Vagina (tissue), 2 donors: ENCODE measurements at regions not wholly inside any gene's neighbourhood (a gene's known extent, or its start where the extent isn't known, plus 50 kb on each side); places are given as distances from the start of the nearest gene placed in this dataset.

Experiments
- DNase-seq, 2 donors: peaks; one replicate each; pipeline ENCODE4 v3.0.0-alpha.2; 2017; ENCODE audit errors: extremely low spot score in 2 of 2
- H3K27ac ChIP-seq: fragments of 200-600 bp; sonication (generic); one replicate; pipeline ENCODE4 v1.5.1; 2019
- H3K27me3 ChIP-seq: fragments of 200-600 bp; sonication (generic); one replicate; pipeline ENCODE4 v1.5.1; 2019
- H3K36me3 ChIP-seq, 2 donors: fragments of 200-600 bp; sonication (generic); one replicate each; pipeline ENCODE4 v1.5.1; 2017 to 2019
- H3K4me1 ChIP-seq: fragments of 200-600 bp; sonication (generic); one replicate; pipeline ENCODE4 v1.5.1; 2019
- H3K4me3 ChIP-seq, 2 donors: fragments of 200-600 bp; sonication (generic); 1 replicate in 1 of 2; 2 replicates in 1 of 2; pipeline ENCODE4 v1.5.1; 2016 to 2019
- H3K9me3 ChIP-seq: fragments of 200-600 bp; sonication (generic); one replicate; pipeline ENCODE4 v1.5.1; 2019
- POLR2A ChIP-seq, 2 donors: fragments of 450-650 bp; IDR thresholded peaks; one replicate each; pipeline ENCODE4 v1.6.1; 2017; ENCODE audit warnings: antibody characterized with exemption in 2 of 2, mild to moderate bottlenecking in 2 of 2, moderate library complexity in 2 of 2
- POLR2AphosphoS5 ChIP-seq, 2 donors: sonication (generic); formaldehyde crosslinking; IDR thresholded peaks; one replicate each; pipeline ENCODE4 v1.9.0; 2017; ENCODE audit warnings: antibody characterized with exemption in 2 of 2, mild to moderate bottlenecking in 2 of 2, low read depth in 1 of 2; ENCODE audit not compliant: insufficient read depth in 1 of 2
- intact Hi-C: fragments of 100-400 bp; cut with DNase I; formaldehyde crosslinking; loops from one replicate; pipeline ENCODE4 v1.15.1; 2023
- TF ChIP-seq, protein P1 (sequence below), 3 experiments: fragments of 450-650 bp in 2 of 3; fragments of 200-600 bp in 1 of 3; sonication (generic) in 1 of 3; IDR thresholded peaks; one replicate each; pipeline ENCODE4 v1.5.1; 2017 to 2019; ENCODE audit warnings: antibody characterized with exemption in 3 of 3, mild to moderate bottlenecking in 2 of 3, moderate library complexity in 2 of 3

DNA sequence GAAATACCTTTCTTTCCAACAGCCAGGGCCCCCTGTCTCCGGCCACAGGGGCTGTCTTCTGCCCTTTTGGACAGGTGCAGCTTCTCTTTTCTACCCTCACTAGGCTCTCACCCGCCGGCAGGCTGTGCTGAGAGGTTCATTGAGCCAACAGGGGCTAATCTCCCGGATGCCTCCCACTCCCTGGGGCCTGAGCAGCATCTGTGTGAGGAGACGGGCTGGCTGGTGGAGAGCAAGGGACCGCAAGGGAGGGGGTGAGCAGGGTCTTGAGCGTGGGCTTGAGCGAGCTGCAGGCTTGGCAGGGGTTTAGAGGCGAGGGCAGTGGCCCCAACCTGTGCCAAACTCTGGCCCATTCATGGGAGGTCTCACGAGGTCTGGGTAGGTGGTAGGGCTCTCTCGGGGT, 56.5 kb upstream of the CST7 start:
- Histone ChIP-seq H3K27me3 (no peaks in the 10 kb centered on the region), H3K4me3 (no peak overlapping the region), H3K9me3 (no peaks in the 10 kb centered on the region), H3K27ac (no peak overlapping the region), H3K4me1 (no peaks in the 10 kb centered on the region), H3K36me3 (no peaks in the 10 kb centered on the region)
- intact Hi-C loops: no loop called here
- peak in 1 of 2 donors; percentile 94 for DNase-seq
- TF ChIP-seq POLR2AphosphoS5 (IDR thresholded peaks at IDR 0.05; ENCODE audit: insufficient read depth in 1 of 2, low read depth in 1 of 2): no peak
- no peak for TF ChIP-seq POLR2A (IDR thresholded peaks at IDR 0.05)
- TF ChIP-seq, protein P1, sequence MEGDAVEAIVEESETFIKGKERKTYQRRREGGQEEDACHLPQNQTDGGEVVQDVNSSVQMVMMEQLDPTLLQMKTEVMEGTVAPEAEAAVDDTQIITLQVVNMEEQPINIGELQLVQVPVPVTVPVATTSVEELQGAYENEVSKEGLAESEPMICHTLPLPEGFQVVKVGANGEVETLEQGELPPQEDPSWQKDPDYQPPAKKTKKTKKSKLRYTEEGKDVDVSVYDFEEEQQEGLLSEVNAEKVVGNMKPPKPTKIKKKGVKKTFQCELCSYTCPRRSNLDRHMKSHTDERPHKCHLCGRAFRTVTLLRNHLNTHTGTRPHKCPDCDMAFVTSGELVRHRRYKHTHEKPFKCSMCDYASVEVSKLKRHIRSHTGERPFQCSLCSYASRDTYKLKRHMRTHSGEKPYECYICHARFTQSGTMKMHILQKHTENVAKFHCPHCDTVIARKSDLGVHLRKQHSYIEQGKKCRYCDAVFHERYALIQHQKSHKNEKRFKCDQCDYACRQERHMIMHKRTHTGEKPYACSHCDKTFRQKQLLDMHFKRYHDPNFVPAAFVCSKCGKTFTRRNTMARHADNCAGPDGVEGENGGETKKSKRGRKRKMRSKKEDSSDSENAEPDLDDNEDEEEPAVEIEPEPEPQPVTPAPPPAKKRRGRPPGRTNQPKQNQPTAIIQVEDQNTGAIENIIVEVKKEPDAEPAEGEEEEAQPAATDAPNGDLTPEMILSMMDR (IDR thresholded peaks at IDR 0.05): no peak

DNA sequence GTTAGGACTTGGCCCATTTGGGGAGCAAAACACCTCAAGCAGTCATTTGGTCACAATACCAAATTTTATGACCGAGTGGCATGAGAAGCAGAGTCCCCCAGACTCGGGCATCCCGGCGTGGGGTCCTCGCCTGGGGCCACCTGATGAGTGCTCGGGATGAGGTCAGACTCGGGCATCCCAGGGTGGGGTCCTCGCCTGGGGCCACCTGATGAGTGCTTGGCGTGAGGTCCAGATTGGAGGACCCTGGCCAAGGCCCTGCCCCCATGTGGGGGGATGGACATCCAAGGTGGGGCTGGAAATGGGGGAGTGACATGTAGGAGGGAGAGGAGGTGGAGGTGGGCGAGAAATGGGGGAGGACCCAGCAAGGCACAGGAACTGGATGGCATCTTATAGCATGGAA, 56.1 kb upstream of the CST7 start:
- TF ChIP-seq POLR2A (IDR thresholded peaks at IDR 0.05) (no peak), POLR2AphosphoS5 (IDR thresholded peaks at IDR 0.05; ENCODE audit: insufficient read depth in 1 of 2, low read depth in 1 of 2) (no peak)
- TF ChIP-seq, protein P1 (IDR thresholded peaks at IDR 0.05): no peak
- Histone ChIP-seq H3K4me1 (no peaks in the 10 kb centered on the region), H3K4me3 (no peak overlapping the region), H3K9me3 (no peaks in the 10 kb centered on the region), H3K36me3 (no peaks in the 10 kb centered on the region), H3K27me3 (no peaks in the 10 kb centered on the region), H3K27ac (no peak overlapping the region)
- DNase-seq: peak; percentile 76 to 94
- intact Hi-C loops: no loop called here

DNA sequence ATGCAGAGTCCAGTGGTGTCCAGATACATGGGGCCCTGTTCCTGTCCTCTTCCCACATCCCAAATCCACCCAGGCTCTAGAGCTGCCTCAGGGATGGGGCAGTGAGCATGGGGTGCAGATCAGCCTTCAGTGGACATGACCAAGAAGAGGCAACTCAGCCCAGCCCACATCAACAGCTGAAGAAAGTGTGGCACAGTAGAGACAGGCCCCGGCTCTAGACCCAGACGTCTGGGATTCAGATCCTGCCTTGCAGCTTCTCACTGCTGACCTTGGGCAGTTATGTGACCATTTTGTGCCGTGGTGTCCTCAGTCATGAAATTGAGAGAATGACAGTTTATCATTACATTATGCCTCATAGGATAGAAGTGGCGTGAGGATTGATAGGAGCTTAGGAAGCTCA, 54.6 kb upstream of the CST7 start:
- DNase-seq: no peak
- no peak overlapping the region for H3K27ac ChIP-seq
- TF ChIP-seq, protein P1 (IDR thresholded peaks at IDR 0.05): no peak
- no peak for TF ChIP-seq POLR2AphosphoS5 (IDR thresholded peaks at IDR 0.05; ENCODE audit: insufficient read depth in 1 of 2, low read depth in 1 of 2)
- no peak for TF ChIP-seq POLR2A (IDR thresholded peaks at IDR 0.05)
- H3K27me3 ChIP-seq: no peaks in the 10 kb centered on the region
- H3K4me1 ChIP-seq: no peaks in the 10 kb centered on the region
- H3K4me3 ChIP-seq: no peak overlapping the region
- no peaks in the 10 kb centered on the region for H3K9me3 ChIP-seq
- intact Hi-C loops: no loop called here
- H3K36me3 ChIP-seq: no peaks in the 10 kb centered on the region

DNA sequence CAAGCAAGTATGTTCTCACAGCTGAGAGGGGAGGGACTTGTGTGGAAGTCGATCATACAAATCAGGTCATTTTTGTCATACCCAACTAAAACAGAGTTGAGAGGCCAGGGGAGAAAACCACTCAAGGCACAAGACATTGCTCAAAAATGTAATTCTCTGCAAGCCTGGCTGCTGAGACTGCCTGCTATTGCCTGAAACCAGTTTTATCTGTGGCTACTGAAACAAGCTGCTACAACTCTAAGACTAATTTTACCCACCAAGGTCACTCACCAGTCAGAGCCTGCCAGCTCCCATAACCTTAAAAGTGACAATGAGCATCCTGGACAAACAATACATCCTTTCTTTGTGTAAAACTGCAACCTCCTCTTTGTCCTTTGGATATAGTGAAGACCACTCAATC, 54.1 kb upstream of the CST7 start:
- no peaks in the 10 kb centered on the region for H3K9me3 ChIP-seq
- H3K27ac ChIP-seq: no peak overlapping the region
- H3K4me1 ChIP-seq: no peaks in the 10 kb centered on the region
- intact Hi-C loops: no loop called here
- DNase-seq: peak in 1 of 2 donors; percentile 70
- no peak overlapping the region for H3K4me3 ChIP-seq
- H3K36me3 ChIP-seq: no peaks in the 10 kb centered on the region
- H3K27me3 ChIP-seq: no peaks in the 10 kb centered on the region
- TF ChIP-seq, protein P1 (IDR thresholded peaks at IDR 0.05): no peak
- TF ChIP-seq POLR2A (IDR thresholded peaks at IDR 0.05): no peak
- TF ChIP-seq POLR2AphosphoS5 (IDR thresholded peaks at IDR 0.05; ENCODE audit: insufficient read depth in 1 of 2, low read depth in 1 of 2): no peak

DNA sequence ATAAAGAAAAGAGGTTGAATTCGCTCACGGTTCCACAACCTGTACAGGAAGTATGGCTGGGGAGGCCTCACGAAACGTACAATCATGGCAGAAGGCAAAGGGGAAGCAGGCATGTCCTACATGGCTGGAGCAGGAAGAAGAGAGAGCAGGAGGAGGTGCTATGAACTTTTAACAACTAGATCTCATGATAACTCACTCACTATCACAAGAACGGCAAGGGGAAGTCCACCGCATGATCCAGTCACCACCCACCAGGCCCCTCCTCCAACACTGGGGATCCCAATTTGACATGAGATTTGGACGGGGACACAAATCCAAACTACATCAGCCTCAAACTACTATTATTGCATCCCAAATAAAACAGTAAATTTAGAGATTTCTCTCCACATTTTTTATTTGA, 53.6 kb upstream of the CST7 start:
- Histone ChIP-seq H3K4me1 (no peaks in the 10 kb centered on the region), H3K27ac (no peak overlapping the region), H3K27me3 (no peaks in the 10 kb centered on the region), H3K4me3 (no peak overlapping the region), H3K9me3 (no peaks in the 10 kb centered on the region), H3K36me3 (no peaks in the 10 kb centered on the region)
- no peak for DNase-seq
- intact Hi-C loops: no loop called here
- TF ChIP-seq, protein P1 (IDR thresholded peaks at IDR 0.05): no peak
- TF ChIP-seq POLR2A (IDR thresholded peaks at IDR 0.05) (no peak), POLR2AphosphoS5 (IDR thresholded peaks at IDR 0.05; ENCODE audit: insufficient read depth in 1 of 2, low read depth in 1 of 2) (no peak)
